GM19328 (cell line): ENCODE measurements at regions not wholly inside any gene's neighbourhood (a gene's known extent, or its start where the extent isn't known, plus 50 kb on each side); places are given as distances from the start of the nearest gene placed in this dataset.
"Not testable (repeated sequence)": the region's sequence is repeated elsewhere in the genome, so short reads cannot be mapped to it uniquely, and the experiment has no call there.

Experiments used
- ATAC-seq: cut with Tn5 transposase; IDR thresholded peaks from one replicate; pipeline ENCODE4 v1.9.1; 2021; ENCODE audit warnings: mild to moderate bottlenecking, moderate library complexity; ENCODE audit not compliant: unreplicated experiment

GRCh38 chr5:34551911-34552433 lies 104.2 kb upstream of the RAI14 start:
- no peak for ATAC-seq

DNA sequence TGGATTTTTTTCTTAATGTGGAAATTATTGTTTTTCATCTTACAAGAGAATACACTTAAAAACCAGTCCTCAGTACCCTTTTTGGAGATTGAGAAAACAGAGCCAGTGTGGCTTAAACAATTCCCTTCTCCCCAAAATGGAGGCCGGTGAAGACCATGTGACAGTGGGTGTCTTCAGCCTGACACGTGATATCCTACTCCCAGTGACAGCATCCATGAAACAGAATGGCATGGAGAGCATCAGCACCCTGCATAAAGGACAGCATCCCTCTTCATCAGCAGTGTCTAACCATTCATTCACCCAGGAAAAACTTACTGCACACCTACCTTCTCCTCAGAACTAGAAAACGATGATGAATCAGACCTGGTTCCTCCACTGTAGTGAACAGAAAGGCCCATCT lies 103.4 kb upstream of the RAI14 start:
- no peak for ATAC-seq

GRCh38 chr5:34553581-34553980 lies 102.5 kb upstream of the RAI14 start:
- ATAC-seq = no peak

GRCh38 chr5:34554641-34555040 lies 101.5 kb upstream of the RAI14 start:
- no peak for ATAC-seq

DNA sequence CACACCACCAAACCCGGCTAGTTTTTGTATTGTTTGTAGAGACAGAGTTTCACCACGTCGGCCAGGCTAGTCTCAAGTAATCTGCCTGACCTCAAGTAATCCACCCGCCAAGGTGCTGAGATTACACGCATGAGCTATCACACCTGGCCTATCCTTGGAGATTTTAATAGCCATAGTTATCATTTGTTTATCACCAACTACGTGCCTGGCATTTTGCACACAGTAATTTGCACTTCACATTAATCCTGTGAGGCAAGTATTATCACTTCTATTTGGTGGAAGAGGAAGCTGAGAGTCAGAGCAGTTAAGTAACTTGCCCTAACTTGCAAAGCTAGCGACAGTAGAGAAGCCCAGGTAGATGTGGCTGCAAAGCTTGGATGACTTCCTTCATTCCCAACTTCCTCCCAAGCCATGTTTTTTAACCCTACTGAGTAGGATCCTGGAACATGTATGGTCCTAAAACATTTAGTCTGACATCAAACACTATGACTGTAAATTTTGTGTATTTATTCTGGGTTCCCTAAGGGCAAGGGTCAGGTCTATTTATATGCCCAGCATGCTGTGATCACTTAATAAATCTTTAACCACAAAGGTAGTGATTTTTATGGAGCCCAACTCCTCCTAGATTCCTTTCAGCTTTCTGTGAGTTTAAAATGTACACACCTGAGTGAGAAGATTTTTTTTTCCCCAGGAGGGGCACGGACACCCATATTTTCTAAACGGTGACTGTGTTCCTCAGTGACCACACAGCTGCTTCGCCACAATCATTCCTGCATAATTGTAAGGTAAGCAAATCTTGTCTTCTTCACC lies 100.2 kb upstream of the RAI14 start:
- ATAC-seq = no peak

DNA sequence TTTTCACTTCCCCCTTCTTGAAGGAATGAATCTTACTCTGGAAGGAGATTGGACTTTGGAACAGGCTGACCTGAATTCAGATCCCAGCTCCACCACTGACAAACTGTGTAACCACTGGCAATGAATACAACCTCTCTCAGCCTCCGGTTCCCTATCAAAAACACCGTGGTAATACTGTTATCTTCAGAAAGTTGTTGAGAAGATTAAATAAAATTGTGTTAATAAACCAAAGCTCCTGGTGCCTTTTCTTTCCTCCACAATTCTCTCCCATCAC lies 99.7 kb upstream of the RAI14 start:
- no peak for ATAC-seq

DNA sequence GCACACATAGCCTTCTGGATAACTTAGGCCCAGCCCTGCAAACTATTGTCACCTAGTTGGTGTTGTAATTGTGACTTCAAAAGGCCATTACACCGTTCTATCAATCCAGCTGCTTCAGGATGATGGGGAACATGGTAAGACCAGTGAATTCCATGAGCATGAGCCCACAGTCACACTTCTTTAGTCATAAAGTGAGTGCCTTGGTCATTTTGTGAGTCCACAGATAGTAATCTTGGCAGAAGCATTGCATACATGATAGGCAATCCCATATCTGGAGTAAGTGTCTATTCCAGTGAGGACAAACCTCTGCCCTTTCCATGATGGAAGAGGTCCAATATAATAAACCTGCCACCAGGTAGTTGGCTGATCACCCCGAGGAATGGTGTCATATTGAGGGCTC lies 94.5 kb upstream of the RAI14 start:
- ATAC-seq = not testable (repeated sequence)

DNA sequence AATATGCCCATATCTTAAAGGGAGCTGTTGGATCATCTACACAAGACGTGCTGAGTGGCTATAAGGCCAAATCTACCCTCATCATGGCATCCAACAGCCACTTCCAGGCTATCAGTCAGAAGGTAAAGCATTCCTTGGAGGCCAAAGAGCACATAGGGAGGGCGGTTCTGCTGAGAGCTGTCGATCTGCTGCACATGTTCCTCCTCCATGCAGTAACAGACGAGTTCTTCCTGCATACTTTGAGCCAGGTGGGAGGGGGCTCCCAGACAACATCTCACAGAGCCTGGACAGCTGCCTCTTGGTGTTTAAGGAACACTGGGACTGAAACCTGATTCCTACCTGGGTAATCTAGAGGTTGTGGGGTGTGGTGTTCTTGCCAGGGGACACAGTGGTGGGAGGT lies 93.3 kb upstream of the RAI14 start:
- no peak for ATAC-seq

- no peak for ATAC-seq
These were observed 92.9 kb upstream of the RAI14 start for GRCh38 chr5:34563269-34563668.

DNA sequence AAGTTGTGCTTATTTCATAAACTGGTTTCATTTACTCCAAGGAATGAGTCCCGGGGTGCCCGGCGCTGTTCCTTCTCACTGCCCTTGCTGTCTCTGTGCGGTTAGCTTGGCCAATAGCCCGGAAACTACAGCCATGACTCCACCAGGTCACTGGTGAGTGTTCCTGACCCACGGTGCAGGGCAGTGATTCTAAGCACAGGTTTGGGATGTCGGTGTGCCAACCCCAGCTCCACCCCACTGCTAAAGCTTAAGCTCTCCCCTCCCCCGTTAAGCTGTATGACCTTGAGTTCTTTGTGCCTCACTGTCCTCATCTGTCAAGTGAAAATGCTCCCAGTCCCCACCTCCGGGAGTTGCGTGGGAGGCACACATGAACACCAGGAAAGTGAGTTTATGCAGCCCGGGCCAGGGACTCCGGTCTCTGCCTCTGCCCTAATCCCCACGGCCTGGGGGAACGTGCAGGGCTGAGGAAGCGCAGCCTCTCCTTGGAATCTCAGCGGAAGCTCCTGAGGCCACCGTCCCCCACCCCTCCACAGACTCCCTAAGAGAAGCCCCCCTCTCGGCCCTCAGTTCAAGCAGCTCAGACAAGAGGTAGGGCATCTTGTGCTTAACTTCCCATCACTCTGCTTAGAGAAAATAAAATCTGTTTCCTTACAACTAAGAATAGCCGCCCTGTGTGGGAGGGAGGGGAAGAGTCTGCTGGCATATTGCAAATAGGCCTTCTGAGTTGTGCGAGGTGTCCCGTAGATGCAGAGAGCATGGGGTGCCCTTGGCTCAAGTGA lies 92.0 kb upstream of the RAI14 start:
- no peak for ATAC-seq

DNA sequence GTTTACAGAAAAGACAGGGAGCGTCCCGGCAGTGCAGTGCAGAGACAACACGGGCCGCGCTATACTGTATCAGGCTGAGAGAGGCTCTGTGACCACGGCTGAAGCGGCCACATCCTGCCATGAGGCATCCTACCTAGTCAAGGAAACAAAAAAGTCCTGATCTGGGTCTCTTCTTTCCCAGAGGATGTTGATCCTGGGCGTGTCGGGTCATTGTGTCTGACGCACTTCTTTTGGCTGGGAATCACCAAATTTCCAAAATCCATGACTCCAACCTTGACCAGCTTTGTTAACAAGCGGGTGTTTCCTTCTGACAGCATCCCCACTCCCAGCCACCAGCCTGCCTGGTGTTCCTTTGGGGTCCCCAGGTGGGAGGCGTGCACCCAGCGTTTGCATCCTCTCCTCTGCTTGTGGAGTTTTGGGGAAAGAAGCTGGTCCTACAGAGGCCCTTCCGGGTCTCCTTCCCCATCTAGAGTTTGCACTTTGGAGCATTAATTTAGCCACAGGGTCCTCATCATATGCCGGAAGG lies 91.4 kb upstream of the RAI14 start:
- ATAC-seq = no peak

- ATAC-seq = no peak
These were observed 86.0 kb upstream of the RAI14 start for GRCh38 chr5:34570143-34570542.

- ATAC-seq = no peak
These were observed 85.1 kb upstream of the RAI14 start for GRCh38 chr5:34570721-34571676.

GRCh38 chr5:34571677-34572041 lies 84.5 kb upstream of the RAI14 start:
- ATAC-seq = no peak

GRCh38 chr5:34574936-34575467 lies 81.1 kb upstream of the RAI14 start:
- ATAC-seq = no peak

- ATAC-seq = no peak
These were observed 79.0 kb upstream of the RAI14 start for GRCh38 chr5:34576891-34577666.

DNA sequence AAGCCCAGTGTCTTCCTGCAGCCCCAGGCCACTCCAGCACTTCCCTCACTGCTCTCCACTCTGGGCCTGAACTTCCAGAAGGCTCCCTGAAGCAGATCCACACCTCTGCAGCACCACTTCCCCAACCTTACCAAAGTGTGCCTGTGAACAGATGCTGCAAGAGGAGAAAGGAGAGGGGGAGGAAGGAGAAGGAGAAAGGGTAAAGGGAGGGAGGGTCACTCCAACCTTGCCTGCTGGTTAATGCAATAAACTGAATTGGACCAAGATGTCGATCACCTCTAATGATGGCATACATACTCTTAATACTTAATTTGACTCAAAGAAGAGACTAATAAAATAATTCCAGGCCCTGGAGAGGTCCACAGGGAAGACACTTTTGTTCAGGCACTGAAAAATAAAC lies 77.2 kb upstream of the RAI14 start:
- ATAC-seq = no peak

GRCh38 chr5:34580983-34581382 lies 75.1 kb upstream of the RAI14 start:
- ATAC-seq = no peak

GRCh38 chr5:34582371-34582770 lies 73.8 kb upstream of the RAI14 start:
- no peak for ATAC-seq

DNA sequence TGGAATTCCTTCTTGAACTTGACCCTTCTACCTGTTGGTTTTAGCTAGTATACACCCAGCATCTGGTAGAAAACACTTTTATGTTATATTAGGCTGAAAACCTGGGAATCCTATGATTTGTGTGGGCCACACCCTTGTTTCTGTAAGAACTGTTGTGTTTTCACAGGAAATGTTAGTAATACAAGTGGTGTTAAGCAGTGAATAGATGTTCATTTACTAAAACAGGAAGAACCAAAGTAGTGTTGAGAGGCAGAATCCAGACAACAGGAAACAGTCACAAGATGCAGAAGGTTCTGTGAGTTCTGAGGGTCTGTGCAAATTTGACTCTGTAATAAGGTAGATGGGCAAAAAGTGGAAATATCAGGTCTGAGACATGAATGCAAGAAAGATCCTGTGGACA lies 73.0 kb upstream of the RAI14 start:
- no peak for ATAC-seq
